Pulmonary artery endothelial cell (primary cell): ENCODE measurements at regions not wholly inside any gene's neighbourhood (a gene's known extent, or its start where the extent isn't known, plus 50 kb on each side); places are given as distances from the start of the nearest gene placed in this dataset.

Experiments used
- DNase-seq: peaks from one replicate; pipeline ENCODE4 v3.0.0-alpha.2; 2011; ENCODE audit warnings: low read depth, low spot score

GRCh38 chr5:62011089-62011664, 294.8 kb upstream of the KIF2A start:
- no peak for DNase-seq

DNA sequence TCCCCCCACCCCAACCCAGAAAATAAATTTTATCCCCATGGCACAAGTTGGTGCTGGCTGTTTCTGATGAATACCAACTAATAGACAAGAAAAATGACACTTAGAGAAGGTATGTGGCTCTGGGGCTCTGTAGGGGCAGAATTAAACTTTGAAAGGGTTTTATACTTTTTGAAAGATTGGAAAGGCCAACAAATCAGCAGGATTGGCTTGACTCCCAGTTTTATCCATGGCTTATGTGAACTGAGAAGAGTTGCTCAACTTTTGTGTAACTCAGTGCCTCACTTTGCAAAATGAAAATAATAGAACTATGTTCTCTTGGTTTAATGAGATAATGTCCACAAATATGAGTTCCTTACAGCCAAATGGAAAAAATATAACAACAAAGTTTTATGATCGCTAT, 288.9 kb upstream of the KIF2A start:
- no peak for DNase-seq

GRCh38 chr5:62029303-62029702, 276.7 kb upstream of the KIF2A start:
- DNase-seq: no peak

DNA sequence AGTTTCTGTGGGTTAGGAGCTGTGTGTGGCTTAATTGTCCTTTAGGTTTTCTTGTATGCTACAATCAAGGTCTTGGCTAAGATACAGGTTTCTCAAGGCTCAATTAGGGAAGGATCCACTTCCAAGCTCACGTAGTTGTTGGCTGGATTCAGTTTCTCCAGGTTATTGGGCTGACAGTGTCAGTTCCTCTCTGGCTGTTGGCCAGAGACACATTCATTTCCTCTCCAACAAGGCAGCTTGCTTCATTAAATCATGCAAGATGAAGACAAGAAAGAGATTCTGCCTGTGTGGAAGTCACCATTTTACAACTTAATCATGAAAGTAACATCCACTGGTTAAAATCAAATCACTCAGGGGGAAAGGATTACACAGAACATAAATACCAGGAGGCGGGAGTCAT, 275.7 kb upstream of the KIF2A start:
- no peak for DNase-seq

DNA sequence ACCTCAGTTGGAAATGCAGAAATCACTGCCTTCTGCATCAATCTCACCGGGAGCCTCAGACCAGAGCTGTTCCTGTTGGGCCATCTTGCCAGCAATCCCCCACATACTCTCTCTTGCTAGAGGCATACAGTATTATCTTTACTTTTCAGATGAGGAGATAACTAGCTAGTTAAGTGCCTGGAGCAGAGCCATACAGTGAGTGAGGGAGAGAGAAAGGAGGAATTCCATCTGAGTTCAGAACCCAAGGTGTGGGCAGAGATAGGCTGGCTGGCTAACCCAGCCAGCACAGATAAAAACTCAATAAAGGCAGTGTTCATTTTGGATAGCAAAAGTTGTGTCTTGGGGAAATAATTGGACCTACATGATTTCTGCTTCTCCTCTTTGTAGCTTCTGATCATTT, 268.0 kb upstream of the KIF2A start:
- DNase-seq: no peak

- DNase-seq: no peak
Measured at GRCh38 chr5:62041156-62041756, 264.8 kb upstream of the KIF2A start.

- no peak for DNase-seq
Measured at GRCh38 chr5:62042007-62042406, 264.0 kb upstream of the KIF2A start.

DNA sequence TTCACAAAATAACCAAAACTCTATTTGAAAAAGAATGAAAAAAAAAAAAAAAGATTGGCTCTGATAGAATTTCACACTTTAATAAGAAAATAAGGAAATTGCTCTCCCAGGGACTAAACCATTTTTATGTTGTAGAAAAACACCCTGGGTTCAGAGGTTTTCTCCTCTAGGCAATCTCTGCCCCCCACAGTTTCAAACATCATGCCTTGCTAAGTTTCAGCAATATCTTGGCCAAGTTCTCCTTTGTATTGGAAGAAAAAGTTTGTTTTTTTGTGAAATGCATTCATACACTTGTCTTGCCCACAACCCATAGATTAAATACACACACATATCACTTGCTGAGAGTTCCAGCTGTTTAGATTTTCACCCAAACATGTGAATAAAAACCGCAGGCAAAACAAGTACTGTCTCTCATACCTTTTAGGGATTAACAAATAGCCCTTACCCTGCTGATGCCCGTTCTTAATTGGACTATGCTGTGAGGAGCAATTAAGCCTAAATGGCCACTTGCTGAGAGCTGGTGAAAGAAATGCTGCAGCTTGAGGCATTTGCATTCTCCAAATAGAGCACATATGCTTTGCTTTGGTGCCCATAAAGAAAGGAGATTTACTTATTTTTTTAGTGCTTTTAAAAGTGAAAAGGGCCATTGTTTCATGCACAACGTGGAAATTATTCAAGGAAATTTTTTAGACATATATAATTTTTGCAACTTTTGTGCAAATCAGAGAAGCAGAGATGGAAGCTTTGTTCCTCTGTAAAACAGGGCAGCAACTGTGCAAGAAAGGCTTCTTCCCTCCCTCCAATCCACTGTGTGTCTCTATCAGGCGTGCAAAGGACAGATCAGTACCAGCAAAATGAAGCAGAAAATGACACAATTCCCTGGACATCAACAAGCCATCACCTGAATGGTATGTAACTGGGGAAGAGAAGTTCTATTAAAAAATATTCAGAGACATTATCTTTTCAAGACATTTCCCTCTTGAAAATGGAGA, 262.4 kb upstream of the KIF2A start:
- no peak for DNase-seq

- no peak for DNase-seq
Measured at GRCh38 chr5:62044989-62045388, 261.0 kb upstream of the KIF2A start.

DNA sequence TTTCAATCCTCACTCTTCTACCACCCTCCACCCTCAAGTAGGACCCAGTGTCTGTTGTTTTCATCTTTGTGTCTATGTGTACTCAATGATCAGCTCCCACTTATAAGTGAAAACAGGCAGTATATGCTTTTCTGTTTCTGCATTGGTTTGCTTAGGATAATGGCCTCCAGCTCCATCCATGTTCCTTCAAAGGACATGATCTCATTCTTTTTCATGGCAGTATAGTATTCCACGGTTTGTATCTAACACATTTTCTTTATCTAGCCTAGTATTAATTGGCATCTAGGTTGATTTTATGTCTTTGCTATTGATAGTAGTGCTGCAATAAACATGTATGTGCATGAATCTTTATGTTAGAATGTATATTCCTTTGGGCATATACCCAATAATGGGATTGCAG, 259.8 kb upstream of the KIF2A start:
- no peak for DNase-seq

DNA sequence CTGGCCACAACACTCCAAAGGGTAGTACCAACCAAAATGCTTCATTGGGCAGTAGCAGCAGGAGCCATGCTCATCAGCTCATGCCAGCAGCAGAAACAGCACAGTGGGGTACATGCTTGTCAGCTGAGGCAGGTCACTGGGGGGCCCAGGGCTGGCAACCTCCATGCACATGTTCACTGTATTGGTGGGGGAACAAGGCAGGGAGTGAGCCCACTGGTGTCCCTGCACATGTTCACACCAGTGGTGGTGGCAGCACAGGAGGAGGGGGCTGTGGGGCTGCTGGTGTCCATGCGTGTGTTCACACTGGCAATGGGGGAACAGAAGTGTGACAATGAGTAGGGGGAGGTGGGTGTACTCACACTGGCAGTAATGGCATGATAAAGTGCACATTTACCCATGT, 254.3 kb upstream of the KIF2A start:
- DNase-seq: no peak

DNA sequence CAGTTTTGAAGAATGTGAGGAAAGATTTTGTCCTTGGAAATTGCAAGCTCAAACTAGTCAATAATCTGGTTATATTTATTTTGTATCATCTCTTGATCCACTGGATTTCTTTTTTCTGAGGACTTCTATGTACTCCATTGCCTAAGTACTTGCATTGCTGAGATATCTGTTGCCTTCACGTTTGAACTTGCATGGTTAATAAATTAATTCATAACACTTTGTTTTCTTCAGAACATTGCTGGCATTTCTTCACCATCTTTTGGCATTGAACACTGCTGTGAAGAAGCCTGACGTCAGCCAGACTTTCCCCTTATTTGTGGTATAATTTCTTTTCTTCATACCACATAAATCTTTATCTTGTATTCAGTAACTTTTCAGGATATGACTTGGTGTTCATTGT, 246.0 kb upstream of the KIF2A start:
- DNase-seq: no peak

DNA sequence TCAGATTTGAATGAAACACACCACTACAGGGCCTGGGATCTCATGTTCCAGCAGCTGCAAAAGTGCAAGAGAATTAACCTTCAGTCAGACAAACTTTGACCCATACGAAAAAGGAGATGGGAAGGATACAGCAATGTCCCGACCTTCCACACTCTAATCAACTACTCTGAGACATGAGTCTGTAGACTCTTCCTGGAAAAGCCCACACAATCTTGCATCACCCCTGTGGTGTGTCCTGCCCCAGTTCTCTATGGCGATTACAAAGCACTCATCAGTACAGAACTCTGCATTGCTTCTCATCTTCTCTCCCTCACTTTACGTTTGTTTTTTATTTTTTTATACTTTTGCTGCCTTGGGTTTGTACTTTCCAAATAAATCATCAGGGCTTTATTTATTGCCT, 241.0 kb upstream of the KIF2A start:
- DNase-seq: no peak

DNA sequence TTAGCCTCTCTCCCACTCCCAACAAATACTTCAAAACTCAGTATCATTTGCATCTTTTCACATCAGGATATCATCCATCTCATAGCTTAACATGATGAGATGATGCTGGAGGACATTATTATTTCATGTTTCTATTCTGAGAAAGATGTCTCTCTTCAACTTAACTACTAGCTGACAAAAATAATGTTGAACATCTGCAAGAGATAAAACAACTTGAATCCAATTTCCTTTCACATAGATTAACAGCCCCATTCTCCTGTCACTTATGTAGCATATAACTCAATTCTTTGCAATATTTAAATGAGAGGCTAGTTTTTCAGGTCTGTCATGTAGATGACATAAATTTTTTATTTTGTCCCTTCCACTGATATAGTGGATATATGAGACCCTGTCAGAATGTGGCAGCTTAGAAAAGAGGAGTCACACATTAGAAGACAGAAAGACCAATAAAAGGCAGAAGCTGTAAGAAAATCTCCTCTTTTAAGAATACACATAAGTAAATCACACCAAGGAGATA, 239.2 kb upstream of the KIF2A start:
- no peak for DNase-seq

- DNase-seq: no peak
Measured at GRCh38 chr5:62068554-62068953, 237.5 kb upstream of the KIF2A start.

DNA sequence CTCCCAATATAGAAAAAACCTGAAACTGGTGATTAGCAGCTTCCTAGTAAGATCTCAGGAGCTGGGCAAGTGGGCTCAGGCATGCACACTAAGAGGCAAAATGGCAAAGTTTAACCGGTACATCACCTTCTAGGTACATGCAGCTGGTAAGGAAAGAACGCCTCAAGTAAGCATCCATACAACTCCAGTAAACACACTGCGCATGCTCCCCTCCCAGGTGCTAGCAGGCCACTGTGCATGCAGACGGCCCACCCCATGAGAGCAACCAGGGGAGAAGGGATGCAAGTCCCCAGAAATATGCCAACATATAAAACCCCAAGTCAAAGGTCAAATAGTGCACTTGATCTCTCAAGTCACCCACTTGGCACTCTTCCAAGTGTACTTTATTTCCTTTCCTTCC, 228.6 kb upstream of the KIF2A start:
- DNase-seq: no peak

GRCh38 chr5:62077823-62078550, 228.0 kb upstream of the KIF2A start:
- DNase-seq: no peak

DNA sequence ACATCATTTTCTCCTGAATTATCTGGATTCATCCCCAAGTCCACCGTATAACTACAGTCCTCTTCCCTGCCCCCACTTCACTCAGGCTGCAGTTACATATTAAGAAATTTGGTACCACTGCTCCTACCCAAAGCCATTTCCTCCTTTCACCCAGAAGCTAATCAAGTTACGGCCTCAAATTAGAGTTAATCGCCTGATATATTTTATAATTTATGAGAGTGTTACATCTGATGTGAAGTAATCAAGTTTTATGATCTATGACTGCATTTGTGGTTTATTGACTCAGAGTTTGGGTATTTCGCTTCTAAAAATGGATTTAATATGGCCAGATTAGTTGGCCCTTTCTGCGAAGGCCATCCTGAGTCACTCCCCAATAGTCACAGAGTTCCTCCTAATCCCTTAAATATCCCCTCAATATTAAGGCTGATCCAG, 223.6 kb upstream of the KIF2A start:
- no peak for DNase-seq

DNA sequence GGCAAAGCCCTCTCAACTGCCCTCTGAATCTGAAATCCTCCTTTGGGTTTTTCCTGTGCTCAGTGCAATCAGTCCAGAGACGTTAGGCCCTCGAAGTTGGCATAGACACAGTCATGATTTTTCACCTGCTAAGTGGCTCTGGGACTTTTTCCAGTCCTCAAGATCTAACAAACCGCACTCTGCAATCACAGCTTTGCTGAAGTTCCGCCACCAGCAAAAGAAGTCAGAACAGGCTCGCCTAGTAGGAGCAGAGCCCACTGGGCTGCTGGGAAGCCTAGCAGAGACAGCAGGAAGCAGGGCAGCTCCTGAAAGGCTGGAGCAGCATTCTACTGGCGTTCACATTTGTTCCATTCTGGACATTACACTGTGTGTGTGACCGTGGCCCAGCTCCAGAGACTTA, 222.8 kb upstream of the KIF2A start:
- no peak for DNase-seq

- DNase-seq: no peak
Measured at GRCh38 chr5:62083661-62084060, 222.3 kb upstream of the KIF2A start.

- DNase-seq: no peak
Measured at GRCh38 chr5:62084391-62084790, 221.6 kb upstream of the KIF2A start.

DNA sequence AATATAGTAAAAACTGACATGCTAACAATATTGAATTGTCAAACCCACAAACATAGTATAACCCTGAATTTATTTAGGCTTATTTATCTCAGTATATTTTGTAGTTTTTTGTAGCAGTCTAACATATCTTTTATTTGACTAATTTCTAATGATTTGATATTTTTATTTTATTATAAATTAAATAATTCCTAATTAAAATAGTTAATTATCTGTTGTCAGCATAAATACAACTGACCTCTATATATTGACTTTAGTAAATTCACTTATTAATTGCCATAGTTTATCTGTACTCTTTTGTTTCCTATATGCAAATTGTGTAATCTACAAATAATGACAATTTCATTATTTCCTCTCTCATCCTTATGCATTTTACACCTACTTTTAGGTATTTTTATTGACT, 215.1 kb upstream of the KIF2A start:
- DNase-seq: no peak
